IMR-90 (cell line): ENCODE measurements at regions not wholly inside any gene's neighbourhood (a gene's known extent, or its start where the extent isn't known, plus 50 kb on each side); places are given as distances from the start of the nearest gene placed in this dataset.

Experiments
- ATAC-seq: fragments of 200-7000 bp; cut with Tn5 transposase; 2 replicates; pipeline ENCODE4 v1.9.1; 2020; ENCODE audit warnings: low read depth, mild to moderate bottlenecking, moderate library complexity
- BruUV-seq: library from RNA; stranded (reverse); fragments of 400-500 nt; replicated peaks from 2 replicates; lab custom pipeline; 2021; lab: Mats Ljungman, UMichigan
- CTCF ChIA-PET: fragments of 300-600 bp; formaldehyde crosslinking; extraction: SDS; loops from one replicate; lab custom pipeline; 2021; ENCODE audit warnings: antibody characterized with exemption; lab: Yijun Ruan, JAX
- POLR2A ChIA-PET: fragments of 300-600 bp; sonication (Branson Sonifier 250); formaldehyde crosslinking; loops from one replicate; lab custom pipeline; 2022; ENCODE audit warnings: antibody characterized with exemption; ENCODE audit not compliant: unreplicated experiment; lab: Charles Lee
- DNase-seq: peaks from one replicate; pipeline ENCODE4 v3.0.0; 2013
- H2AFZ ChIP-seq: replicated peaks from 2 replicates; pipeline ENCODE3; 2013; ENCODE audit warnings: low read length, mild to moderate bottlenecking; ENCODE audit not compliant: poor library complexity
- H2AK5ac ChIP-seq: 2 replicates; pipeline ENCODE4 v1.6.1; 2013; ENCODE audit warnings: low read depth, low read length, inconsistent platforms
- H2AK9ac ChIP-seq: replicated peaks from 2 replicates; pipeline ENCODE3; 2013; ENCODE audit warnings: mild to moderate bottlenecking, low read depth, low read length, moderate library complexity; ENCODE audit not compliant: poor library complexity
- H2BK120ac ChIP-seq: 2 replicates; pipeline ENCODE4 v1.6.1; 2013; ENCODE audit warnings: low read depth, low read length, inconsistent platforms
- H2BK15ac ChIP-seq: 3 replicates; pipeline ENCODE4 v1.6.1; 2013; ENCODE audit warnings: low read depth, low read length, inconsistent platforms
- H2BK20ac ChIP-seq: 2 replicates; pipeline ENCODE4 v1.6.1; 2013; ENCODE audit warnings: low read depth, mild to moderate bottlenecking, inconsistent platforms, low read length, moderate library complexity
- H2BK5ac ChIP-seq: 2 replicates; pipeline ENCODE4 v1.6.1; 2013; ENCODE audit warnings: mild to moderate bottlenecking, low read depth, low read length, inconsistent platforms; ENCODE audit not compliant: poor library complexity, severe bottlenecking
- H3K14ac ChIP-seq: replicated peaks from 2 replicates; pipeline ENCODE4 v1.6.1; 2013; ENCODE audit warnings: low read depth, low read length, inconsistent platforms
- H3K18ac ChIP-seq: 2 replicates; pipeline ENCODE4 v1.6.1; 2013; ENCODE audit warnings: low read depth, low read length, control low read depth
- H3K23ac ChIP-seq: 2 replicates; pipeline ENCODE4 v1.6.1; 2013; ENCODE audit warnings: low read depth, low read length, inconsistent platforms
- H3K27ac ChIP-seq: 2 replicates; pipeline ENCODE4 v1.5.1; 2013; ENCODE audit warnings: mild to moderate bottlenecking, control low read depth, low read length; ENCODE audit not compliant: insufficient read depth
- H3K27me3 ChIP-seq: 2 replicates; pipeline ENCODE4 v1.6.1; 2013; ENCODE audit warnings: low read length; ENCODE audit not compliant: control insufficient read depth, insufficient read depth
- H3K36me3 ChIP-seq: 2 replicates; pipeline ENCODE4 v1.6.1; 2013; ENCODE audit warnings: low read length, mixed read lengths; ENCODE audit not compliant: control insufficient read depth, insufficient read depth
- H3K4ac ChIP-seq: 2 replicates; pipeline ENCODE4 v1.6.1; 2013; ENCODE audit warnings: low read depth, low read length, inconsistent platforms
- H3K4me1 ChIP-seq: 2 replicates; pipeline ENCODE4 v1.6.1; 2013; ENCODE audit warnings: low read length, mixed read lengths; ENCODE audit not compliant: control insufficient read depth, insufficient read depth
- H3K4me2 ChIP-seq: 2 replicates; pipeline ENCODE4 v1.6.1; 2013; ENCODE audit warnings: low read depth, mild to moderate bottlenecking, control low read depth, low read length, moderate library complexity
- H3K4me3 ChIP-seq: 2 replicates; pipeline ENCODE4 v1.5.1; 2013; ENCODE audit warnings: low read depth, mild to moderate bottlenecking, control low read depth, low read length, moderate library complexity; ENCODE audit not compliant: insufficient read depth
- H3K56ac ChIP-seq: 2 replicates; pipeline ENCODE4 v1.6.1; 2013; ENCODE audit warnings: low read length, inconsistent platforms; ENCODE audit not compliant: insufficient read depth; ENCODE audit errors: extremely low read depth
- H3K79me1 ChIP-seq, 2 experiments: 2 replicates each; pipeline ENCODE4 v1.6.1; 2013; ENCODE audit warnings: low read length in 2 of 2, inconsistent platforms in 1 of 2, low read depth in 1 of 2
- H3K9ac ChIP-seq: 2 replicates; pipeline ENCODE4 v1.6.1; 2013; ENCODE audit warnings: low read depth, low read length, control low read depth
- H3K9me1 ChIP-seq: 2 replicates; pipeline ENCODE4 v1.6.1; 2013; ENCODE audit warnings: low read length, inconsistent platforms; ENCODE audit not compliant: insufficient read depth
- H3K9me3 ChIP-seq: 2 replicates; pipeline ENCODE4 v1.6.1; 2013; ENCODE audit warnings: low read length; ENCODE audit not compliant: control insufficient read depth, insufficient read depth
- H4K20me1 ChIP-seq: 2 replicates; pipeline ENCODE4 v1.6.1; 2013; ENCODE audit warnings: low read length, inconsistent platforms; ENCODE audit not compliant: insufficient read depth
- H4K5ac ChIP-seq: 2 replicates; pipeline ENCODE4 v1.6.1; 2013; ENCODE audit warnings: mild to moderate bottlenecking, low read depth, low read length, control low read depth
- H4K8ac ChIP-seq, 2 experiments: 2 replicates each; pipeline ENCODE4 v1.6.1; 2013; ENCODE audit warnings: low read depth in 2 of 2, low read length in 2 of 2, control low read depth in 1 of 2, inconsistent platforms in 1 of 2
- H4K91ac ChIP-seq: 2 replicates; pipeline ENCODE4 v1.6.1; 2013; ENCODE audit warnings: low read depth, low read length, inconsistent platforms; ENCODE audit not compliant: insufficient read depth
- CHD1 ChIP-seq: IDR thresholded peaks from 2 replicates; pipeline ENCODE4 v1.6.1; 2012; ENCODE audit warnings: low read depth, low read length, improper control_type of control experiment
- CTCF ChIP-seq: conservative IDR thresholded peaks from 2 replicates; pipeline ENCODE4 v1.5.1; 2012; ENCODE audit warnings: mild to moderate bottlenecking, low read depth, low read length, improper control_type of control experiment
- RAD21 ChIP-seq: IDR thresholded peaks from 2 replicates; pipeline ENCODE4 v1.6.1; 2012; ENCODE audit warnings: low read length, improper control_type of control experiment
- RFX5 ChIP-seq: IDR thresholded peaks from 2 replicates; pipeline ENCODE4 v1.8.0; 2012; ENCODE audit warnings: low read depth, mild to moderate bottlenecking, low read length, moderate library complexity
- WGBS, 2 experiments: methylation state at CpG; one replicate each; pipeline versions ENCODE4 v1.1.5 to v1.1.7; 2013; ENCODE audit warnings: missing lambda C conversion rate in 2 of 2; ENCODE audit not compliant: insufficient read length in 1 of 2; ENCODE audit errors: extremely low coverage in 2 of 2; 5-methylcytosine and 5-hydroxymethylcytosine counted together
- dilution Hi-C: fragments of 300-500 bp; cut with HindIII; formaldehyde crosslinking; loops from one replicate; pipeline ENCODE4 v1.14.3; 2018; ENCODE audit warnings: low sequenced_read_pairs; ENCODE audit not compliant: unreplicated experiment
- in situ Hi-C: fragments of 300-500 bp; cut with MboI; formaldehyde crosslinking; loops from 3 replicates; pipeline ENCODE4 v1.14.3; 2019; ENCODE audit warnings: low sequenced_read_pairs, inconsistent platforms, mixed read lengths
- intact Hi-C: fragments of 100-400 bp; cut with micrococcal nuclease; formaldehyde crosslinking; loops from 2 replicates; pipeline ENCODE4 v1.10.0; 2022

GRCh38 chr2:5985536-5986385, 293.6 kb downstream of the SOX11 start:
- BruUV-seq = no TSS peak
- intact Hi-C loops (no loop called here), dilution Hi-C loops (no loop called here), in situ Hi-C loops (no loop called here)
- no peak overlapping the region for H3K9ac ChIP-seq
- no peak overlapping the region for H2AFZ ChIP-seq
- H3K14ac ChIP-seq = no peak overlapping the region
- no peaks in the 10 kb centered on the region for H3K36me3 ChIP-seq
- ATAC-seq (no peak), DNase-seq (no peak)
- H2BK120ac ChIP-seq = no peak overlapping the region
- TF ChIP-seq RFX5 = no peak
- TF ChIP-seq CHD1 = no peak
- TF ChIP-seq CTCF = no peak
- TF ChIP-seq RAD21 = no peak
- no peak overlapping the region for H4K91ac ChIP-seq
- no peak overlapping the region for H3K23ac ChIP-seq
- H3K56ac ChIP-seq = no peak overlapping the region
- H4K20me1 ChIP-seq = no peaks in the 10 kb centered on the region
- H2BK5ac ChIP-seq = no peak overlapping the region
- H3K4me2 ChIP-seq = no peak overlapping the region
- no peak overlapping the region for H2AK5ac ChIP-seq
- H4K5ac ChIP-seq = no peak overlapping the region
- peaks cover 2% of the 10 kb centered on the region; the same call in 1 of the 2 replicates for H3K4me1 ChIP-seq
- POLR2A ChIA-PET = no interaction called here
- H3K27ac ChIP-seq = no peak overlapping the region
- no peaks in the 10 kb centered on the region for H3K79me1 ChIP-seq
- no peak overlapping the region for H4K8ac ChIP-seq
- H3K4me3 ChIP-seq = no peak overlapping the region
- H2BK15ac ChIP-seq = no peak overlapping the region
- peaks cover 2% of the 10 kb centered on the region for H3K9me3 ChIP-seq
- H3K27me3 ChIP-seq = no peaks in the 10 kb centered on the region
- CTCF ChIA-PET = no interaction called here
- H2AK9ac ChIP-seq = no peak overlapping the region
- no peaks in the 10 kb centered on the region for H3K9me1 ChIP-seq
- H3K18ac ChIP-seq = no peak overlapping the region
- no peak overlapping the region for H3K4ac ChIP-seq
- H2BK20ac ChIP-seq = no peak overlapping the region
- 87% methylated on average over 6 of the region's 18 CpGs; no CpG with 5 or more reads in 1 of the 2 experiments for WGBS, 2 experiments
